A549 (cell line): ENCODE measurements at regions not wholly inside any gene's neighbourhood (a gene's known extent, or its start where the extent isn't known, plus 50 kb on each side); places are given as distances from the start of the nearest gene placed in this dataset.

Experiments used
- ATAC-seq, 2 experiments: fragments of 200-7000 bp in 1 of 2; fragments of >200 bp in 1 of 2; cut with Nextera tagmentation in 1 of 2; cut with Tn5 transposase in 1 of 2; 3 replicates each; pipeline versions ENCODE4 v1.8.0 to v1.9.1; 2018 to 2020; ENCODE audit warnings: mild to moderate bottlenecking in 1 of 2, moderate library complexity in 1 of 2
- CTCF ChIA-PET: fragments of 300-600 bp; sonication (Branson Sonifier 250); formaldehyde crosslinking; extraction: SDS; loops from one replicate; lab custom pipeline; 2021; ENCODE audit warnings: antibody characterized with exemption, inconsistent platforms; lab: Yijun Ruan, JAX
- POLR2A ChIA-PET: fragments of 350-600 bp; formaldehyde crosslinking; extraction: SDS; loops from one replicate; lab custom pipeline; 2021; ENCODE audit warnings: antibody characterized with exemption, inconsistent platforms; lab: Yijun Ruan, JAX
- DNase-seq, 2 experiments: peaks; one replicate each; pipeline versions ENCODE4 v3.0.0 to v3.0.0-alpha.2; 2011 to 2016; ENCODE audit warnings: low read depth in 1 of 2, low spot score in 1 of 2
- FAIRE-seq: peaks from 2 replicates; lab custom pipeline; 2011; peaks lifted over from hg19 to GRCh38; lab: Jason Lieb, UNC
- H3K27ac ChIP-seq, 2 experiments: fragments of >200 bp; sonication (Bioruptor Twin); formaldehyde crosslinking; 3 replicates each; pipeline ENCODE4 v1.5.1; 2016 to 2017
- H3K4me1 ChIP-seq: fragments of >200 bp; sonication (Bioruptor Twin); formaldehyde crosslinking; 3 replicates; pipeline ENCODE4 v1.6.1; 2016
- H3K4me2 ChIP-seq: fragments of >200 bp; sonication (Bioruptor Twin); formaldehyde crosslinking; 3 replicates; pipeline ENCODE4 v1.6.1; 2016
- H3K4me3 ChIP-seq: fragments of >200 bp; sonication (Bioruptor Twin); formaldehyde crosslinking; 3 replicates; pipeline ENCODE4 v1.5.1; 2016
- H3K9me3 ChIP-seq: fragments of >200 bp; sonication (Bioruptor Twin); formaldehyde crosslinking; 3 replicates; pipeline ENCODE4 v1.6.1; 2016
- CHD4 ChIP-seq: fragments of 200-600 bp; sonication (generic); IDR thresholded peaks from 2 replicates; pipeline ENCODE4 v1.6.1; 2016; ENCODE audit warnings: antibody characterized with exemption, mild to moderate bottlenecking, borderline replicate concordance
- EHMT2 ChIP-seq: fragments of 200-600 bp; sonication (generic); IDR thresholded peaks from 2 replicates; pipeline ENCODE4 v1.6.1; 2016; ENCODE audit warnings: antibody characterized with exemption, low read depth, mild to moderate bottlenecking, moderate library complexity
- WGBS: methylation state at CpG from one replicate; pipeline ENCODE4 v1.1.6; 2017; ENCODE audit errors: missing lambda C conversion rate; 5-methylcytosine and 5-hydroxymethylcytosine counted together
- TF ChIP-seq, protein P1 (sequence below): fragments of >200 bp; sonication (Bioruptor Twin); formaldehyde crosslinking; IDR thresholded peaks from 3 replicates; pipeline ENCODE4 v1.6.1; 2016

DNA sequence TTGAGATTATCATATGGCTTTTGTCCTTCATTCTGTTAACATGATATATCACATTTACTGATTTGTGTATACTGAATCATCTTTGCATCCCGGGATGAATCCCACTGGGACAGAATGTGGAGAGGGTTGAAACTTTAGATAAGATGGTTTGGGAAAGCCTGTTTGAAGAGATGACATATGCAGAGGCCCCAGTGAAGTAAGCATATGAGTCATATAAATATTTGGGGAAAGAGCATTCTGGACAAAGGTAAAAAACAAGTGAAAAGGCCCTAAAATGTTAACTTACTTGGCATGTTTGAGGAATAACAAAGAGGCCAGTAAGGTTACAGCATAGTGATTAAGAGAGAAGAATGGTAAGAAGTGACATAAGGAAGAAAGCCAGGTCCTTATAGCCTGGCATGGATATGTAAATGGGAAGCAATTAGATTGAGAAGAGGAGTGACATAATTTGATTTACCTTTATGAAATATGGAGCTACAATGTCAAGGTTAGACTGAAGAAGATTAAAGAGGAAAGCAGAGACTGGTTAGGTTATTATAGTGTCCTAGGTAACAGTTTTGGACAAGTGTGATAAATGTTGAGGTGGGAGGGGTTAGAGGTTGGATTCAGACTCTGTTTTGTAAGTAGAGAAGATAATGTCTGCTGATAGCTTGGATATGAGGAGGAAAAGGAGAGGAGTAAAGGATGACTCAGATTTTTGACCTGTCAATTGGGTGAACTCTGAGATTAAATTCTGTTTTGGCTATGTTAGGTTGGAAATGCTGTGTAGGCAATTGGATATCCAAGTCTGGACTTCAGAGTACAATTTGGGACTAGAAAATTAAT is 54.6 kb upstream of the DRP2 start:
- ChIA-PET CTCF (no interaction called here), POLR2A (no interaction called here)
- TF ChIP-seq EHMT2 (no peak), CHD4 (no peak)
- TF ChIP-seq, protein P1, sequence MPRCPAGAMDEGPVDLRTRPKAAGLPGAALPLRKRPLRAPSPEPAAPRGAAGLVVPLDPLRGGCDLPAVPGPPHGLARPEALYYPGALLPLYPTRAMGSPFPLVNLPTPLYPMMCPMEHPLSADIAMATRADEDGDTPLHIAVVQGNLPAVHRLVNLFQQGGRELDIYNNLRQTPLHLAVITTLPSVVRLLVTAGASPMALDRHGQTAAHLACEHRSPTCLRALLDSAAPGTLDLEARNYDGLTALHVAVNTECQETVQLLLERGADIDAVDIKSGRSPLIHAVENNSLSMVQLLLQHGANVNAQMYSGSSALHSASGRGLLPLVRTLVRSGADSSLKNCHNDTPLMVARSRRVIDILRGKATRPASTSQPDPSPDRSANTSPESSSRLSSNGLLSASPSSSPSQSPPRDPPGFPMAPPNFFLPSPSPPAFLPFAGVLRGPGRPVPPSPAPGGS, result no peak
- no peak for DNase-seq
- H3K9me3 ChIP-seq, result no peaks in the 10 kb centered on the region
- H3K4me2 ChIP-seq, result no peak overlapping the region
- FAIRE-seq, result peak; percentile 86
- H3K4me3 ChIP-seq, result no peak overlapping the region
- no peak for ATAC-seq
- H3K27ac ChIP-seq, result no peak overlapping the region
- WGBS, result 36% methylated on average over 1 of the region's 1 CpG
- H3K4me1 ChIP-seq, result 0 out of 3 replicates have a peak, but pooled peaks cover 4% of the 10 kb centered on the region
